WTC11 (cell line): ENCODE measurements at regions not wholly inside any gene's neighbourhood (a gene's known extent, or its start where the extent isn't known, plus 50 kb on each side); places are given as distances from the start of the nearest gene placed in this dataset.

Source experiments
- ATAC-seq: fragments of 200-7000 bp; cut with Tn5 transposase; 2 replicates; pipeline ENCODE4 v1.10.0; 2021; ENCODE audit warnings: mild to moderate bottlenecking, moderate library complexity
- CTCF ChIA-PET: fragments of 300-600 bp; sonication (Branson Sonifier 250); formaldehyde crosslinking; loops from one replicate; lab custom pipeline; 2021; ENCODE audit warnings: antibody characterized with exemption; lab: Charles Lee
- POLR2A ChIA-PET: fragments of 350-600 bp; sonication (Branson Sonifier 250); formaldehyde crosslinking; loops from one replicate; lab custom pipeline; 2021; ENCODE audit warnings: antibody characterized with exemption; lab: Charles Lee
- DNase-seq: peaks from one replicate; pipeline ENCODE4 v3.0.0; 2021; ENCODE audit warnings: low spot score
- H3K27ac Mint-ChIP-seq: 2 replicates; pipeline ENCODE4 v1.8.0; 2021; ENCODE audit warnings: mixed read lengths
- H3K27me3 Mint-ChIP-seq: 2 replicates; pipeline ENCODE4 v1.8.0; 2021; ENCODE audit warnings: low read depth, mild to moderate bottlenecking, moderate library complexity, mixed read lengths
- H3K36me3 Mint-ChIP-seq: 2 replicates; pipeline ENCODE4 v1.8.0; 2021; ENCODE audit warnings: mixed read lengths
- H3K4me1 Mint-ChIP-seq: 2 replicates; pipeline ENCODE4 v1.8.0; 2022; ENCODE audit warnings: mixed read lengths
- H3K4me3 Mint-ChIP-seq: 2 replicates; pipeline ENCODE4 v1.8.0; 2021; ENCODE audit warnings: mild to moderate bottlenecking, moderate library complexity, mixed read lengths
- H3K9me3 Mint-ChIP-seq: 2 replicates; pipeline ENCODE4 v1.8.0; 2021; ENCODE audit warnings: mixed read lengths
- ELF4 ChIP-seq: sonication (generic); formaldehyde crosslinking; IDR thresholded peaks from 2 replicates; pipeline ENCODE4 v1.8.1; 2022; ENCODE audit warnings: low read depth, mild to moderate bottlenecking, moderate library complexity, missing genetic modification reagents
- ETV6 ChIP-seq: sonication (generic); formaldehyde crosslinking; IDR thresholded peaks from 2 replicates; pipeline ENCODE4 v1.8.1; 2022; ENCODE audit warnings: mild to moderate bottlenecking, missing genetic modification reagents
- FOXK1 ChIP-seq: sonication (generic); formaldehyde crosslinking; IDR thresholded peaks from 2 replicates; pipeline ENCODE4 v1.8.0; 2022; ENCODE audit warnings: mild to moderate bottlenecking, moderate library complexity, missing genetic modification reagents
- JUN ChIP-seq: sonication (generic); formaldehyde crosslinking; IDR thresholded peaks from 2 replicates; pipeline ENCODE4 v1.8.0; 2023; ENCODE audit warnings: mild to moderate bottlenecking, missing genetic modification reagents
- SMAD4 ChIP-seq: sonication (generic); formaldehyde crosslinking; IDR thresholded peaks from 2 replicates; pipeline ENCODE4 v1.8.0; 2022; ENCODE audit warnings: mild to moderate bottlenecking, missing genetic modification reagents
- TEAD4 ChIP-seq: sonication (generic); formaldehyde crosslinking; IDR thresholded peaks from 2 replicates; pipeline ENCODE4 v1.8.0; 2022; ENCODE audit warnings: mild to moderate bottlenecking, missing genetic modification reagents
- ZNF138 ChIP-seq: sonication (generic); formaldehyde crosslinking; conservative IDR thresholded peaks from 2 replicates; pipeline ENCODE4 v1.8.1; 2022; ENCODE audit warnings: mild to moderate bottlenecking, moderate library complexity, missing genetic modification reagents
- ZNF263 ChIP-seq: sonication (generic); formaldehyde crosslinking; IDR thresholded peaks from 2 replicates; pipeline ENCODE4 v1.8.1; 2022; ENCODE audit warnings: low read depth, mild to moderate bottlenecking, moderate library complexity, missing genetic modification reagents
- ZNF317 ChIP-seq: sonication (generic); formaldehyde crosslinking; IDR thresholded peaks from 2 replicates; pipeline ENCODE4 v1.8.1; 2023; ENCODE audit warnings: low read depth, mild to moderate bottlenecking, moderate library complexity, missing genetic modification reagents, borderline replicate concordance
- ZNF416 ChIP-seq: fragments of 250-450 bp; sonication (Bioruptor Pico); IDR thresholded peaks from 2 replicates; pipeline ENCODE4 v1.9.0; 2021; ENCODE audit warnings: mild to moderate bottlenecking, inconsistent platforms
- TF ChIP-seq, protein P1 (sequence below): sonication (generic); formaldehyde crosslinking; IDR thresholded peaks from 2 replicates; pipeline ENCODE4 v1.8.0; 2022; ENCODE audit warnings: mild to moderate bottlenecking, missing genetic modification reagents
- TF ChIP-seq, protein P2 (sequence below): fragments of 200-600 bp; IDR thresholded peaks from 2 replicates; pipeline ENCODE4 v1.8.0; 2022; ENCODE audit warnings: antibody characterized with exemption
- TF ChIP-seq, protein P3 (sequence below): sonication (generic); formaldehyde crosslinking; IDR thresholded peaks from 2 replicates; pipeline ENCODE4 v1.8.1; 2023; ENCODE audit warnings: mild to moderate bottlenecking, missing genetic modification reagents, moderate library complexity
- TF ChIP-seq, protein P4 (sequence below): sonication (generic); formaldehyde crosslinking; IDR thresholded peaks from 2 replicates; pipeline ENCODE4 v1.8.0; 2022; ENCODE audit warnings: mild to moderate bottlenecking, missing genetic modification reagents
- TF ChIP-seq, protein P5 (sequence below): sonication (generic); formaldehyde crosslinking; IDR thresholded peaks from 2 replicates; pipeline ENCODE4 v1.8.0; 2023; ENCODE audit warnings: missing genetic modification reagents, mild to moderate bottlenecking, borderline replicate concordance
- TF ChIP-seq, protein P6 (sequence below): fragments of 250-450 bp; sonication (Bioruptor Pico); IDR thresholded peaks from 2 replicates; pipeline ENCODE4 v2.1.2; 2022; ENCODE audit warnings: mild to moderate bottlenecking, moderate library complexity

DNA sequence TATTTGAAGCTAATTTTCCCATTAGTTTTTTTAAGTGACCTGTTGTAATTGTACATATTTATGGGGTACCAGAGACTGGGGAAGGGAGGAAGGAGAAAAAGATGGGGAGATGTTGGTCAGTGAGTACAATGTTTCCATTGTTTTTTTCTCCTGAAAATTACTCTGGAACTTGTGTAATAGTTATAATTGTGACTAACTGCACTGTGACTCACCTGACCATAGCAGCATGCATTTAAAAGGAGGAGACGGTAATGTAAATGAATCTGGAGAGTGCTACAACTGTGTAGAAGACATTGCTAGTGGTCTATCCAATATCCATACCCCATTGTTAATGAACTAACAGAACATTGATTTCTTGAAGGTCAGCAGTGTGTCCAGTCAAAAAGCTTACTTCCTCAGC, 133.4 kb downstream of the RFPL4B start:
- peaks cover 7% of the 10 kb centered on the region; the same call in 1 of the 2 replicates for H3K9me3 Mint-ChIP-seq
- H3K27me3 Mint-ChIP-seq: no peaks in the 10 kb centered on the region
- CTCF ChIA-PET: no interaction called here
- POLR2A ChIA-PET: no interaction called here
- no peaks in the 10 kb centered on the region for H3K4me1 Mint-ChIP-seq
- no peak for DNase-seq
- H3K36me3 Mint-ChIP-seq: no peaks in the 10 kb centered on the region
- no peak overlapping the region for H3K4me3 Mint-ChIP-seq
- no peak for ATAC-seq
- no peak overlapping the region for H3K27ac Mint-ChIP-seq
- TF ChIP-seq ZNF416 (CRISPR knock-in tag): no peak
- TF ChIP-seq ZNF138: no peak
- no peak for TF ChIP-seq TEAD4 (CRISPR knock-in tag)
- TF ChIP-seq ZNF317: no peak
- no peak for TF ChIP-seq ELF4 (CRISPR knock-in tag)
- TF ChIP-seq SMAD4: no peak
- no peak for TF ChIP-seq ETV6 (CRISPR knock-in tag)
- TF ChIP-seq, protein P1, sequence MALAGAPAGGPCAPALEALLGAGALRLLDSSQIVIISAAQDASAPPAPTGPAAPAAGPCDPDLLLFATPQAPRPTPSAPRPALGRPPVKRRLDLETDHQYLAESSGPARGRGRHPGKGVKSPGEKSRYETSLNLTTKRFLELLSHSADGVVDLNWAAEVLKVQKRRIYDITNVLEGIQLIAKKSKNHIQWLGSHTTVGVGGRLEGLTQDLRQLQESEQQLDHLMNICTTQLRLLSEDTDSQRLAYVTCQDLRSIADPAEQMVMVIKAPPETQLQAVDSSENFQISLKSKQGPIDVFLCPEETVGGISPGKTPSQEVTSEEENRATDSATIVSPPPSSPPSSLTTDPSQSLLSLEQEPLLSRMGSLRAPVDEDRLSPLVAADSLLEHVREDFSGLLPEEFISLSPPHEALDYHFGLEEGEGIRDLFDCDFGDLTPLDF (CRISPR knock-in tag): no peak
- no peak for TF ChIP-seq FOXK1 (CRISPR knock-in tag)
- TF ChIP-seq ZNF263 (CRISPR knock-in tag): no peak
- TF ChIP-seq, protein P2, sequence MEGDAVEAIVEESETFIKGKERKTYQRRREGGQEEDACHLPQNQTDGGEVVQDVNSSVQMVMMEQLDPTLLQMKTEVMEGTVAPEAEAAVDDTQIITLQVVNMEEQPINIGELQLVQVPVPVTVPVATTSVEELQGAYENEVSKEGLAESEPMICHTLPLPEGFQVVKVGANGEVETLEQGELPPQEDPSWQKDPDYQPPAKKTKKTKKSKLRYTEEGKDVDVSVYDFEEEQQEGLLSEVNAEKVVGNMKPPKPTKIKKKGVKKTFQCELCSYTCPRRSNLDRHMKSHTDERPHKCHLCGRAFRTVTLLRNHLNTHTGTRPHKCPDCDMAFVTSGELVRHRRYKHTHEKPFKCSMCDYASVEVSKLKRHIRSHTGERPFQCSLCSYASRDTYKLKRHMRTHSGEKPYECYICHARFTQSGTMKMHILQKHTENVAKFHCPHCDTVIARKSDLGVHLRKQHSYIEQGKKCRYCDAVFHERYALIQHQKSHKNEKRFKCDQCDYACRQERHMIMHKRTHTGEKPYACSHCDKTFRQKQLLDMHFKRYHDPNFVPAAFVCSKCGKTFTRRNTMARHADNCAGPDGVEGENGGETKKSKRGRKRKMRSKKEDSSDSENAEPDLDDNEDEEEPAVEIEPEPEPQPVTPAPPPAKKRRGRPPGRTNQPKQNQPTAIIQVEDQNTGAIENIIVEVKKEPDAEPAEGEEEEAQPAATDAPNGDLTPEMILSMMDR: no peak
- TF ChIP-seq, protein P3, sequence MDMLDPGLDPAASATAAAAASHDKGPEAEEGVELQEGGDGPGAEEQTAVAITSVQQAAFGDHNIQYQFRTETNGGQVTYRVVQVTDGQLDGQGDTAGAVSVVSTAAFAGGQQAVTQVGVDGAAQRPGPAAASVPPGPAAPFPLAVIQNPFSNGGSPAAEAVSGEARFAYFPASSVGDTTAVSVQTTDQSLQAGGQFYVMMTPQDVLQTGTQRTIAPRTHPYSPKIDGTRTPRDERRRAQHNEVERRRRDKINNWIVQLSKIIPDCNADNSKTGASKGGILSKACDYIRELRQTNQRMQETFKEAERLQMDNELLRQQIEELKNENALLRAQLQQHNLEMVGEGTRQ (CRISPR knock-in tag): no peak
- TF ChIP-seq, protein P4, sequence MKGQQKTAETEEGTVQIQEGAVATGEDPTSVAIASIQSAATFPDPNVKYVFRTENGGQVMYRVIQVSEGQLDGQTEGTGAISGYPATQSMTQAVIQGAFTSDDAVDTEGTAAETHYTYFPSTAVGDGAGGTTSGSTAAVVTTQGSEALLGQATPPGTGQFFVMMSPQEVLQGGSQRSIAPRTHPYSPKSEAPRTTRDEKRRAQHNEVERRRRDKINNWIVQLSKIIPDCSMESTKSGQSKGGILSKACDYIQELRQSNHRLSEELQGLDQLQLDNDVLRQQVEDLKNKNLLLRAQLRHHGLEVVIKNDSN (CRISPR knock-in tag): no peak
- TF ChIP-seq, protein P5, sequence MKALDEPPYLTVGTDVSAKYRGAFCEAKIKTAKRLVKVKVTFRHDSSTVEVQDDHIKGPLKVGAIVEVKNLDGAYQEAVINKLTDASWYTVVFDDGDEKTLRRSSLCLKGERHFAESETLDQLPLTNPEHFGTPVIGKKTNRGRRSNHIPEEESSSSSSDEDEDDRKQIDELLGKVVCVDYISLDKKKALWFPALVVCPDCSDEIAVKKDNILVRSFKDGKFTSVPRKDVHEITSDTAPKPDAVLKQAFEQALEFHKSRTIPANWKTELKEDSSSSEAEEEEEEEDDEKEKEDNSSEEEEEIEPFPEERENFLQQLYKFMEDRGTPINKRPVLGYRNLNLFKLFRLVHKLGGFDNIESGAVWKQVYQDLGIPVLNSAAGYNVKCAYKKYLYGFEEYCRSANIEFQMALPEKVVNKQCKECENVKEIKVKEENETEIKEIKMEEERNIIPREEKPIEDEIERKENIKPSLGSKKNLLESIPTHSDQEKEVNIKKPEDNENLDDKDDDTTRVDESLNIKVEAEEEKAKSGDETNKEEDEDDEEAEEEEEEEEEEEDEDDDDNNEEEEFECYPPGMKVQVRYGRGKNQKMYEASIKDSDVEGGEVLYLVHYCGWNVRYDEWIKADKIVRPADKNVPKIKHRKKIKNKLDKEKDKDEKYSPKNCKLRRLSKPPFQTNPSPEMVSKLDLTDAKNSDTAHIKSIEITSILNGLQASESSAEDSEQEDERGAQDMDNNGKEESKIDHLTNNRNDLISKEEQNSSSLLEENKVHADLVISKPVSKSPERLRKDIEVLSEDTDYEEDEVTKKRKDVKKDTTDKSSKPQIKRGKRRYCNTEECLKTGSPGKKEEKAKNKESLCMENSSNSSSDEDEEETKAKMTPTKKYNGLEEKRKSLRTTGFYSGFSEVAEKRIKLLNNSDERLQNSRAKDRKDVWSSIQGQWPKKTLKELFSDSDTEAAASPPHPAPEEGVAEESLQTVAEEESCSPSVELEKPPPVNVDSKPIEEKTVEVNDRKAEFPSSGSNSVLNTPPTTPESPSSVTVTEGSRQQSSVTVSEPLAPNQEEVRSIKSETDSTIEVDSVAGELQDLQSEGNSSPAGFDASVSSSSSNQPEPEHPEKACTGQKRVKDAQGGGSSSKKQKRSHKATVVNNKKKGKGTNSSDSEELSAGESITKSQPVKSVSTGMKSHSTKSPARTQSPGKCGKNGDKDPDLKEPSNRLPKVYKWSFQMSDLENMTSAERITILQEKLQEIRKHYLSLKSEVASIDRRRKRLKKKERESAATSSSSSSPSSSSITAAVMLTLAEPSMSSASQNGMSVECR (CRISPR knock-in tag): no peak

DNA sequence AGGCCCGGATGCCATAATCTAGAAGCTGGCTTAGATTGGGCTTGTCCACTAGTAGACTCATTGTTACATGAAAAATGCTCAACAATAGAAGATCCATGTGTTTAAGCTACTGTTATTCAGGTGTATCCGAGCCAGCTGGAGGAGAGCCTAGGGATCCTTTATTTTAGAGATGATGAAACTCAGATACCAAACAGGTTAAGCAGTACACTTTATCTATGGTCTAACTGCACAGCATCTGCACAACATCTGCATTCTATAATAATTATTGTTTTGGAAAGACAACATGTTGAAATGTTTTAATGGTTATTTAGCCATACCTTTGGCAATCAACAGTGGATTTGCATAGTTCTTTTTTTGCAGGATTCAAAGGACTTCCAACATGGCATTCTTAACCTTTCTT, 134.1 kb downstream of the RFPL4B start:
- Mint-ChIP-seq H3K36me3 (no peaks in the 10 kb centered on the region), H3K27ac (no peak overlapping the region), H3K4me3 (no peak overlapping the region), H3K27me3 (no peaks in the 10 kb centered on the region), H3K4me1 (no peaks in the 10 kb centered on the region), H3K9me3 (peaks cover 7% of the 10 kb centered on the region; the same call in 1 of the 2 replicates)
- no peak for DNase-seq
- POLR2A ChIA-PET: no interaction called here
- no peak for ATAC-seq
- TF ChIP-seq, protein P6, sequence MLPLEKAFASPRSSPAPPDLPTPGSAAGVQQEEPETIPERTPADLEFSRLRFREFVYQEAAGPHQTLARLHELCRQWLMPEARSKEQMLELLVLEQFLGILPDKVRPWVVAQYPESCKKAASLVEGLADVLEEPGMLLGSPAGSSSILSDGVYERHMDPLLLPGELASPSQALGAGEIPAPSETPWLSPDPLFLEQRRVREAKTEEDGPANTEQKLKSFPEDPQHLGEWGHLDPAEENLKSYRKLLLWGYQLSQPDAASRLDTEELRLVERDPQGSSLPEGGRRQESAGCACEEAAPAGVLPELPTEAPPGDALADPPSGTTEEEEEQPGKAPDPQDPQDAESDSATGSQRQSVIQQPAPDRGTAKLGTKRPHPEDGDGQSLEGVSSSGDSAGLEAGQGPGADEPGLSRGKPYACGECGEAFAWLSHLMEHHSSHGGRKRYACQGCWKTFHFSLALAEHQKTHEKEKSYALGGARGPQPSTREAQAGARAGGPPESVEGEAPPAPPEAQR (CRISPR knock-in tag): no peak
- TF ChIP-seq JUN (CRISPR knock-in tag): no peak
- CTCF ChIA-PET: no interaction called here
